NB4 (cell line): ENCODE measurements at regions not wholly inside any gene's neighbourhood (a gene's known extent, or its start where the extent isn't known, plus 50 kb on each side); places are given as distances from the start of the nearest gene placed in this dataset.

Source experiments
- CTCF ChIP-seq: IDR thresholded peaks from one replicate; pipeline ENCODE4 v1.5.1; 2012; ENCODE audit warnings: low read depth, low read length
- MAX ChIP-seq: IDR thresholded peaks from 2 replicates; pipeline ENCODE4 v1.6.1; 2011; ENCODE audit warnings: low read depth, low read length
- MYC ChIP-seq: IDR thresholded peaks from 2 replicates; pipeline ENCODE4 v1.6.1; 2011; ENCODE audit warnings: low read depth, low read length
- POLR2A ChIP-seq: IDR thresholded peaks from 2 replicates; pipeline ENCODE4 v1.6.1; 2011; ENCODE audit warnings: mild to moderate bottlenecking; ENCODE audit not compliant: insufficient read length; ENCODE audit errors: extremely low read depth

DNA sequence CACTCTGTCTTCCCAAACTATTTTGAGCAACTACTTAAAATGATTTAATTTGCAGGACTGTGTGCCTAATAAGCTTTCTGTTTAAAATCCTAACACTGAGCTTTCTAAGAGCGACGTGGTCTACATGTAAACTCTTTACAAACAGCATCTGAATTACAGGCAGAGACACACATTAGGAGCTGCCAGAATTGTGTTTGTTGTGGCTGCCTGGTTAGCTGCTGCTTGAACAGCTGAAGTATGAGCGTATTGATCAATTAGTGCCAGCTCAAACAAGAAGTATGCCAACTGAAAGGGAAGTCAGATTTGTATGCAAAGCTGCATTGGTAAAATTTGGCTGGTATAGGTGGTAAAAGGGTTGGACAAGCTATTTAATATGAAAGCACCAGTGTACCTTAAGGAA, 384.4 kb downstream of the PCDH7 start:
- TF ChIP-seq CTCF (no peak), POLR2A (no peak), MYC (no peak), MAX (no peak)
